ENCODE measurements at regions not wholly inside any gene's neighbourhood (a gene's known extent, or its start where the extent isn't known, plus 50 kb on each side); places are given as distances from the start of the nearest gene placed in this dataset.

GRCh38 chr6:142543606-142544005 is 241.8 kb downstream of the ADGRG6 start:
- no peak overlapping the region for H3K9ac ChIP-seq (ENCODE audit: low read depth, low read length)

GRCh38 chr6:142544199-142544838 is 242.5 kb downstream of the ADGRG6 start:
- Histone ChIP-seq H3K36me3 (ENCODE audit: insufficient read depth, low read length) (no peaks in the 10 kb centered on the region), H3K9me3 (ENCODE audit: control insufficient read depth, insufficient read depth, low read length) (no peaks in the 10 kb centered on the region), H3K9ac (ENCODE audit: low read depth, low read length) (no peak overlapping the region), H3K4me1 (ENCODE audit: insufficient read depth, low read length) (no peaks in the 10 kb centered on the region)

More at GRCh38 chr6:142543606-142544005, 241.8 kb downstream of the ADGRG6 start:
- Histone ChIP-seq H3K9me3 (ENCODE audit: control insufficient read depth, insufficient read depth, low read length) (no peaks in the 10 kb centered on the region), H3K36me3 (ENCODE audit: insufficient read depth, low read length) (no peaks in the 10 kb centered on the region), H3K4me1 (ENCODE audit: insufficient read depth, low read length) (no peaks in the 10 kb centered on the region)

- no peaks in the 10 kb centered on the region for H3K9me3 ChIP-seq (ENCODE audit: control insufficient read depth, insufficient read depth, low read length)
- H3K36me3 ChIP-seq (ENCODE audit: insufficient read depth, low read length), result no peaks in the 10 kb centered on the region
- no peak overlapping the region for H3K9ac ChIP-seq (ENCODE audit: low read depth, low read length)
- no peaks in the 10 kb centered on the region for H3K4me1 ChIP-seq (ENCODE audit: insufficient read depth, low read length)
Measured at GRCh38 chr6:142545147-142545546, 243.3 kb downstream of the ADGRG6 start.

- Histone ChIP-seq H3K4me1 (ENCODE audit: insufficient read depth, low read length) (peaks cover 5% of the 10 kb centered on the region; the same call in 1 of the 2 replicates), H3K9ac (ENCODE audit: low read depth, low read length) (no peak overlapping the region)
Measured at GRCh38 chr6:142548566-142548965, 246.8 kb downstream of the ADGRG6 start.

GRCh38 chr6:142550310-142551063 is 248.7 kb downstream of the ADGRG6 start:
- H3K36me3 ChIP-seq (ENCODE audit: insufficient read depth, low read length), result no peaks in the 10 kb centered on the region
- no peak overlapping the region for H3K9ac ChIP-seq (ENCODE audit: low read depth, low read length)
- no peaks in the 10 kb centered on the region for H3K9me3 ChIP-seq (ENCODE audit: control insufficient read depth, insufficient read depth, low read length)
- H3K4me1 ChIP-seq (ENCODE audit: insufficient read depth, low read length), result peaks cover 5% of the 10 kb centered on the region; the same call in 1 of the 2 replicates

More at GRCh38 chr6:142548566-142548965, 246.8 kb downstream of the ADGRG6 start:
- no peaks in the 10 kb centered on the region for H3K36me3 ChIP-seq (ENCODE audit: insufficient read depth, low read length)
- H3K9me3 ChIP-seq (ENCODE audit: control insufficient read depth, insufficient read depth, low read length), result no peaks in the 10 kb centered on the region

GRCh38 chr6:142551274-142551811 is 249.5 kb downstream of the ADGRG6 start:
- H3K9ac ChIP-seq (ENCODE audit: low read depth, low read length), result no peak overlapping the region
- H3K36me3 ChIP-seq (ENCODE audit: insufficient read depth, low read length), result no peaks in the 10 kb centered on the region
- H3K9me3 ChIP-seq (ENCODE audit: control insufficient read depth, insufficient read depth, low read length), result no peaks in the 10 kb centered on the region
- peaks cover 5% of the 10 kb centered on the region; the same call in 1 of the 2 replicates for H3K4me1 ChIP-seq (ENCODE audit: insufficient read depth, low read length)

GRCh38 chr6:142558786-142559185 is 257.0 kb downstream of the ADGRG6 start:
- H3K9ac ChIP-seq (ENCODE audit: low read depth, low read length), result no peak overlapping the region
- H3K4me1 ChIP-seq (ENCODE audit: insufficient read depth, low read length), result no peaks in the 10 kb centered on the region
- H3K36me3 ChIP-seq (ENCODE audit: insufficient read depth, low read length), result no peaks in the 10 kb centered on the region
- no peaks in the 10 kb centered on the region; the same call in 1 of the 2 replicates for H3K9me3 ChIP-seq (ENCODE audit: control insufficient read depth, insufficient read depth, low read length)

GRCh38 chr6:142561511-142562265 is 259.9 kb downstream of the ADGRG6 start:
- Histone ChIP-seq H3K36me3 (ENCODE audit: insufficient read depth, low read length) (no peaks in the 10 kb centered on the region), H3K4me1 (ENCODE audit: insufficient read depth, low read length) (no peaks in the 10 kb centered on the region), H3K9ac (ENCODE audit: low read depth, low read length) (no peak overlapping the region), H3K9me3 (ENCODE audit: control insufficient read depth, insufficient read depth, low read length) (no peaks in the 10 kb centered on the region; the same call in 1 of the 2 replicates)

GRCh38 chr6:142562865-142563264 is 261.1 kb downstream of the ADGRG6 start:
- no peaks in the 10 kb centered on the region for H3K9me3 ChIP-seq (ENCODE audit: control insufficient read depth, insufficient read depth, low read length)

GRCh38 chr6:142566628-142567396 is 265.0 kb downstream of the ADGRG6 start:
- H3K9ac ChIP-seq (ENCODE audit: low read depth, low read length), result no peak overlapping the region
- no peaks in the 10 kb centered on the region for H3K36me3 ChIP-seq (ENCODE audit: insufficient read depth, low read length)
- H3K4me1 ChIP-seq (ENCODE audit: insufficient read depth, low read length), result peaks cover 39% of the 10 kb centered on the region
- no peaks in the 10 kb centered on the region for H3K9me3 ChIP-seq (ENCODE audit: control insufficient read depth, insufficient read depth, low read length)

More at GRCh38 chr6:142562865-142563264, 261.1 kb downstream of the ADGRG6 start:
- no peak overlapping the region for H3K9ac ChIP-seq (ENCODE audit: low read depth, low read length)
- H3K36me3 ChIP-seq (ENCODE audit: insufficient read depth, low read length), result no peaks in the 10 kb centered on the region
- peaks cover 10% of the 10 kb centered on the region; the same call in 1 of the 2 replicates for H3K4me1 ChIP-seq (ENCODE audit: insufficient read depth, low read length)

GRCh38 chr6:142567461-142567860 is 265.7 kb downstream of the ADGRG6 start:
- Histone ChIP-seq H3K4me1 (ENCODE audit: insufficient read depth, low read length) (peaks cover 39% of the 10 kb centered on the region), H3K36me3 (ENCODE audit: insufficient read depth, low read length) (no peaks in the 10 kb centered on the region), H3K9ac (ENCODE audit: low read depth, low read length) (no peak overlapping the region), H3K9me3 (ENCODE audit: control insufficient read depth, insufficient read depth, low read length) (peaks cover 2% of the 10 kb centered on the region; the same call in 1 of the 2 replicates)

GRCh38 chr6:142568857-142569597 is 267.2 kb downstream of the ADGRG6 start:
- peaks cover 39% of the 10 kb centered on the region for H3K4me1 ChIP-seq (ENCODE audit: insufficient read depth, low read length)
- H3K9me3 ChIP-seq (ENCODE audit: control insufficient read depth, insufficient read depth, low read length), result peaks cover 11% of the 10 kb centered on the region; the same call in 1 of the 2 replicates
- H3K9ac ChIP-seq (ENCODE audit: low read depth, low read length), result no peak overlapping the region; the same call in 1 of the 2 replicates
- no peaks in the 10 kb centered on the region for H3K36me3 ChIP-seq (ENCODE audit: insufficient read depth, low read length)

GRCh38 chr6:142569676-142570075 is 267.9 kb downstream of the ADGRG6 start:
- H3K9ac ChIP-seq (ENCODE audit: low read depth, low read length), result no peak overlapping the region; the same call in 1 of the 2 replicates

More at GRCh38 chr6:142569676-142570075, 267.9 kb downstream of the ADGRG6 start:
- Histone ChIP-seq H3K4me1 (ENCODE audit: insufficient read depth, low read length) (peaks cover 39% of the 10 kb centered on the region), H3K36me3 (ENCODE audit: insufficient read depth, low read length) (no peaks in the 10 kb centered on the region), H3K9me3 (ENCODE audit: control insufficient read depth, insufficient read depth, low read length) (peaks cover 11% of the 10 kb centered on the region; the same call in 1 of the 2 replicates)
